K562 (cell line): ENCODE measurements at regions not wholly inside any gene's neighbourhood (a gene's known extent, or its start where the extent isn't known, plus 50 kb on each side); places are given as distances from the start of the nearest gene placed in this dataset.

Source experiments
- ATAC-seq: fragments of 200-7000 bp; cut with Tn5 transposase; 3 replicates; pipeline ENCODE4 v1.9.1; 2020; ENCODE audit warnings: moderate library complexity
- BruUV-seq: library from RNA; stranded (reverse); fragments of 400-500 nt; replicated peaks from 2 replicates; lab custom pipeline; 2021; lab: Mats Ljungman, UMichigan
- CTCF ChIA-PET: fragments of 300-600 bp; formaldehyde crosslinking; extraction: SDS; loops from one replicate; lab custom pipeline; 2021; ENCODE audit warnings: low intra/inter-chr PET ratio; lab: Yijun Ruan, JAX
- POLR2A ChIA-PET: fragments of 300-600, 350-650 bp; sonication (Branson Sonifier 250); formaldehyde crosslinking; extraction: SDS; loops from one replicate; lab custom pipeline; 2021; ENCODE audit warnings: antibody characterized with exemption, inconsistent platforms; lab: Yijun Ruan, JAX
- DNase-seq, 4 experiments: peaks; one replicate each; pipeline versions ENCODE4 v3.0.0 to v3.0.0-alpha.2; 2011 to 2018; ENCODE audit warnings: low spot score in 3 of 4, mixed read lengths in 3 of 4; ENCODE audit errors: extremely low read depth in 1 of 4
- FAIRE-seq: peaks from 2 replicates; lab custom pipeline; 2011; peaks lifted over from hg19 to GRCh38; lab: Jason Lieb, UNC
- H2AFZ ChIP-seq: 2 replicates; pipeline ENCODE4 v1.6.0; 2011; ENCODE audit warnings: low read depth, low read length, control low read depth, inconsistent platforms
- H3K27ac ChIP-seq: fragments of 200-600 bp; 3 replicates; pipeline ENCODE4 v1.8.0; 2011; ENCODE audit warnings: low read depth, mild to moderate bottlenecking, control low read depth, inconsistent platforms, low read length, moderate library complexity, mixed read lengths; ENCODE audit errors: extremely low read depth
- H3K27me3 ChIP-seq, 2 experiments: fragments of 300-600 bp in 1 of 2; 2 replicates in 1 of 2; 3 replicates in 1 of 2; pipeline versions ENCODE4 v1.6.0 to v1.8.0; 2011; ENCODE audit warnings: inconsistent platforms in 2 of 2, low read length in 2 of 2, mild to moderate bottlenecking in 1 of 2, mixed read lengths in 1 of 2, moderate library complexity in 1 of 2; ENCODE audit not compliant: control insufficient read depth in 2 of 2, insufficient read depth in 2 of 2
- H3K36me3 ChIP-seq: fragments of 300-600 bp; 3 replicates; pipeline ENCODE4 v1.8.0; 2011; ENCODE audit warnings: mild to moderate bottlenecking, low read length, inconsistent platforms; ENCODE audit not compliant: control insufficient read depth, insufficient read depth
- H3K4me1 ChIP-seq, 2 experiments: fragments of 200-600 bp in 1 of 2; replicated peaks in 1 of 2; 2 replicates in 1 of 2; 3 replicates in 1 of 2; pipeline versions ENCODE4 v1.5.1 to v1.8.0; 2011; ENCODE audit warnings: inconsistent platforms in 2 of 2, low read length in 2 of 2, mild to moderate bottlenecking in 1 of 2, mixed read lengths in 1 of 2, moderate library complexity in 1 of 2; ENCODE audit not compliant: control insufficient read depth in 2 of 2, insufficient read depth in 2 of 2
- H3K4me2 ChIP-seq: 2 replicates; pipeline ENCODE4 v1.6.1; 2011; ENCODE audit warnings: low read length, control low read depth, inconsistent platforms, mixed read lengths; ENCODE audit not compliant: insufficient read depth
- H3K4me3 ChIP-seq: fragments of 200-600 bp; sonication (generic), shearing (Covaris generic); 2 replicates; pipeline ENCODE4 v1.5.1; 2016; ENCODE audit warnings: control low read depth, inconsistent platforms
- H3K79me2 ChIP-seq: fragments of 200-600 bp; 3 replicates; pipeline ENCODE4 v1.8.0; 2011; ENCODE audit warnings: low read length, inconsistent platforms; ENCODE audit not compliant: control insufficient read depth, insufficient read depth
- H3K9ac ChIP-seq, 2 experiments: 2 replicates each; pipeline versions ENCODE4 v1.6.0 to v1.6.1; 2011; ENCODE audit warnings: low read depth in 2 of 2, low read length in 2 of 2, control low read depth in 1 of 2, inconsistent platforms in 1 of 2, mild to moderate bottlenecking in 1 of 2, mixed read lengths in 1 of 2; ENCODE audit not compliant: insufficient read depth in 1 of 2
- H3K9me1 ChIP-seq: one replicate; pipeline ENCODE4 v1.6.0; 2011; ENCODE audit warnings: inconsistent platforms, mild to moderate bottlenecking, low read length, moderate library complexity; ENCODE audit not compliant: control insufficient read depth, insufficient read depth
- H3K9me3 ChIP-seq: replicated peaks from 2 replicates; pipeline ENCODE4 v1.5.1; 2011; ENCODE audit warnings: low read depth, low read length, inconsistent platforms; ENCODE audit not compliant: control insufficient read depth, insufficient read depth
- H4K20me1 ChIP-seq: replicated peaks from 2 replicates; pipeline ENCODE4 v1.6.1; 2011; ENCODE audit warnings: low read length, inconsistent platforms, mixed read lengths; ENCODE audit not compliant: control insufficient read depth, insufficient read depth
- DDX20 ChIP-seq: fragments of 450-650 bp; IDR thresholded peaks from 2 replicates; pipeline ENCODE4 v1.6.1; 2016; ENCODE audit warnings: missing genetic modification characterization, low read depth, mild to moderate bottlenecking, missing compliant biosample characterization, moderate library complexity
- EP400 ChIP-seq: fragments of 450-650 bp; IDR thresholded peaks from 2 replicates; pipeline ENCODE4 v1.6.1; 2017; ENCODE audit warnings: antibody characterized with exemption, mild to moderate bottlenecking, moderate library complexity
- FOXK2 ChIP-seq, 2 experiments: fragments of 450-650 bp; IDR thresholded peaks in 1 of 2; conservative IDR thresholded peaks in 1 of 2; 2 replicates each; pipeline ENCODE4 v1.6.1; 2016; ENCODE audit warnings: low read depth in 2 of 2, mild to moderate bottlenecking in 1 of 2
- SUPT5H ChIP-seq: fragments of 450-650 bp; IDR thresholded peaks from 2 replicates; pipeline ENCODE4 v1.6.1; 2016
- TCFL5 ChIP-seq: fragments of 250-450 bp; sonication (Bioruptor Pico); conservative IDR thresholded peaks from 2 replicates; pipeline ENCODE4 v1.6.1; 2021; ENCODE audit warnings: mild to moderate bottlenecking, moderate library complexity, matching md5 sums
- ZC3H11A ChIP-seq: IDR thresholded peaks from 2 replicates; pipeline ENCODE4 v1.6.1; 2012; ENCODE audit warnings: low read depth, low read length, improper control_type of control experiment
- ZKSCAN1 ChIP-seq: fragments of 150-350 bp; IDR thresholded peaks from 2 replicates; pipeline ENCODE4 v1.6.1; 2016; ENCODE audit warnings: low read depth, low read length
- ZNF324 ChIP-seq: fragments of 250-450 bp; sonication (Bioruptor Pico); IDR thresholded peaks from 2 replicates; pipeline ENCODE4 v1.4.0; 2020; ENCODE audit warnings: mild to moderate bottlenecking
- whole genome bisulfite sequencing: fragments of 100-300 bp; shearing (Covaris generic); methylation state at CpG from one replicate; pipeline ENCODE4 v1.1.6; 2016; ENCODE audit warnings: low coverage, mixed read lengths; ENCODE audit not compliant: insufficient coverage; ENCODE audit errors: missing lambda C conversion rate; 5-methylcytosine and 5-hydroxymethylcytosine counted together
- in situ Hi-C: fragments of 300-500 bp; cut with MboI; formaldehyde crosslinking; loops from 4 replicates; pipeline ENCODE4 v1.15.0; 2018; ENCODE audit warnings: inconsistent platforms, mixed read lengths
- intact Hi-C: fragments of 100-400 bp; cut with micrococcal nuclease; formaldehyde crosslinking; loops from 2 replicates; pipeline ENCODE4 v1.14.2; 2022
- TF ChIP-seq, protein P1 (sequence below): IDR thresholded peaks from 2 replicates; pipeline ENCODE4 v1.6.1; 2012; ENCODE audit warnings: low read depth, low read length, improper control_type of control experiment, borderline replicate concordance
- TF ChIP-seq, protein P2 (sequence below): fragments of 450-650 bp; IDR thresholded peaks from 2 replicates; pipeline ENCODE4 v1.6.1; 2016; ENCODE audit warnings: antibody characterized with exemption
- TF ChIP-seq, protein P3 (sequence below): fragments of 450-650 bp; IDR thresholded peaks from 2 replicates; pipeline ENCODE4 v1.7.1; 2018; ENCODE audit warnings: mild to moderate bottlenecking, low read depth; ENCODE audit not compliant: partially characterized antibody

DNA sequence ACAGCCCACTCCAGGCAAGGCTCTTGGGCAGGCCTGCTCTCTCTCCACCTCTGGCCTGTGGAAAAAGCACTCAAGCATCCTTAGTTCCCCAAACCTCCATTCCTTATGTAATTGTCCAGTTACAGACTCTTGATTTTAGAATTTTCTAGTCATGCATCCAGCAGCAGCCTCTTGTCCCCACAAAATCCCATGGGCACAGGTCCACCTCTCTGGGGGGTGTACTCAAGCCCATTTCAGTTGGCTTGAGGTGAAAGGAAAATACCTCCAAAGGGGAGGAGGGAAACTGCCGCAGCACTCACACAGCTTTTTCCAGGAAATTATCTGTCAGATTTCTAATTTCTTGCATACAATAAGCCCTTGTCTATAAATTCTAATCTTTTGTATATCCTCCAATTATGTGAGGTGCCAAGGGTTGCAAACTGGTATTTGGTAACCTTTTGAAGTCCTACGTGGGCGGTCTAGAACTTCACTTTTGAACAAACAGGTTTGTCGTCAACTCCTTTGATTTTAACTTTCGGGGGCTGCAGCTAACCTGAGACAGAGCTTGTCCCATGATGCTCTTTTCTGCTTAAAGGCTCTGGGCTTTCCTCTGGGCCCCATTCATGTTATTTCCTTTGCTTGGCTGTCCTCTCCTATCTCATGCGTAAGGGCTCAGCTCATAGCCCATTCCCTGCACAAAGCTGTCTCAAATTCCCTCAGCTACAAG lies 104.7 kb upstream of the CEP85L start:
- intact Hi-C loops (no loop called here), in situ Hi-C loops (no loop called here)
- H3K36me3 ChIP-seq = no peaks in the 10 kb centered on the region
- BruUV-seq = no TSS peak
- POLR2A ChIA-PET = interaction anchor here (1.2 kb wide), 1 partner anchor 10 kb away, joined by 3 read pairs; no protein-coding TSS in a partner anchor
- no peak overlapping the region for H2AFZ ChIP-seq
- H3K4me1 ChIP-seq = no peaks in the 10 kb centered on the region
- H3K27me3 ChIP-seq = peaks cover 0 to 2% of the 10 kb centered on the region in 2 experiments; a peak in 1 of 5 replicates
- no peak overlapping the region for H3K27ac ChIP-seq
- WGBS = 20% methylated on average over 6 of the region's 6 CpGs
- H3K9ac ChIP-seq = no peak overlapping the region
- CTCF ChIA-PET = no interaction called here
- H3K9me1 ChIP-seq = no peaks in the 10 kb centered on the region
- FAIRE-seq (no peak), DNase-seq (no peak), ATAC-seq (no peak)
- no peak overlapping the region for H3K4me2 ChIP-seq
- H3K79me2 ChIP-seq = no peaks in the 10 kb centered on the region
- H4K20me1 ChIP-seq = no peaks in the 10 kb centered on the region
- no peak overlapping the region for H3K4me3 ChIP-seq
- no peaks in the 10 kb centered on the region for H3K9me3 ChIP-seq
- TF ChIP-seq SUPT5H (no peak), TCFL5 (CRISPR knock-in tag) (no peak), ZC3H11A (no peak), ZNF324 (CRISPR knock-in tag) (no peak), EP400 (no peak), ZKSCAN1 (no peak), FOXK2 (conservative IDR thresholded peaks at IDR 0.05 in 1 of 2, IDR thresholded peaks at IDR 0.05 in 1 of 2; ENCODE audit: low read depth in 2 of 2) (no peak), DDX20 (tag) (no peak)
- TF ChIP-seq, protein P1, sequence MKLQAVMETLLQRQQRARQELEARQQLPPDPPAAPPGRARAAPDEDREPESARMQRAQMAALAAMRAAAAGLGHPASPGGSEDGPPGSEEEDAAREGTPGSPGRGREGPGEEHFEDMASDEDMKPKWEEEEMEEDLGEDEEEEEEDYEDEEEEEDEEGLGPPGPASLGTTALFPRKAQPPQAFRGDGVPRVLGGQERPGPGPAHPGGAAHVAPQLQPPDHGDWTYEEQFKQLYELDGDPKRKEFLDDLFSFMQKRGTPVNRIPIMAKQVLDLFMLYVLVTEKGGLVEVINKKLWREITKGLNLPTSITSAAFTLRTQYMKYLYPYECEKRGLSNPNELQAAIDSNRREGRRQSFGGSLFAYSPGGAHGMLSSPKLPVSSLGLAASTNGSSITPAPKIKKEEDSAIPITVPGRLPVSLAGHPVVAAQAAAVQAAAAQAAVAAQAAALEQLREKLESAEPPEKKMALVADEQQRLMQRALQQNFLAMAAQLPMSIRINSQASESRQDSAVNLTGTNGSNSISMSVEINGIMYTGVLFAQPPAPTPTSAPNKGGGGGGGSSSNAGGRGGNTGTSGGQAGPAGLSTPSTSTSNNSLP = no peak
- TF ChIP-seq, protein P2, sequence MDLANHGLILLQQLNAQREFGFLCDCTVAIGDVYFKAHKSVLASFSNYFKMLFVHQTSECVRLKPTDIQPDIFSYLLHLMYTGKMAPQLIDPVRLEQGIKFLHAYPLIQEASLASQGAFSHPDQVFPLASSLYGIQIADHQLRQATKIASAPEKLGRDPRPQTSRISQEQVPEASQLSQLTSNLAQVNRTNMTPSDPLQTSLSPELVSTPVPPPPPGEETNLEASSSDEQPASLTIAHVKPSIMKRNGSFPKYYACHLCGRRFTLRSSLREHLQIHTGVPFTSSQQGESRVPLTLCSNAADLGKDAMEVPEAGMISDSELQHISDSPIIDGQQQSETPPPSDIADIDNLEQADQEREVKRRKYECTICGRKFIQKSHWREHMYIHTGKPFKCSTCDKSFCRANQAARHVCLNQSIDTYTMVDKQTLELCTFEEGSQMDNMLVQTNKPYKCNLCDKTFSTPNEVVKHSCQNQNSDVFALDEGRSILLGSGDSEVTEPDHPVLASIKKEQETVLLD = no peak
- TF ChIP-seq, protein P3, sequence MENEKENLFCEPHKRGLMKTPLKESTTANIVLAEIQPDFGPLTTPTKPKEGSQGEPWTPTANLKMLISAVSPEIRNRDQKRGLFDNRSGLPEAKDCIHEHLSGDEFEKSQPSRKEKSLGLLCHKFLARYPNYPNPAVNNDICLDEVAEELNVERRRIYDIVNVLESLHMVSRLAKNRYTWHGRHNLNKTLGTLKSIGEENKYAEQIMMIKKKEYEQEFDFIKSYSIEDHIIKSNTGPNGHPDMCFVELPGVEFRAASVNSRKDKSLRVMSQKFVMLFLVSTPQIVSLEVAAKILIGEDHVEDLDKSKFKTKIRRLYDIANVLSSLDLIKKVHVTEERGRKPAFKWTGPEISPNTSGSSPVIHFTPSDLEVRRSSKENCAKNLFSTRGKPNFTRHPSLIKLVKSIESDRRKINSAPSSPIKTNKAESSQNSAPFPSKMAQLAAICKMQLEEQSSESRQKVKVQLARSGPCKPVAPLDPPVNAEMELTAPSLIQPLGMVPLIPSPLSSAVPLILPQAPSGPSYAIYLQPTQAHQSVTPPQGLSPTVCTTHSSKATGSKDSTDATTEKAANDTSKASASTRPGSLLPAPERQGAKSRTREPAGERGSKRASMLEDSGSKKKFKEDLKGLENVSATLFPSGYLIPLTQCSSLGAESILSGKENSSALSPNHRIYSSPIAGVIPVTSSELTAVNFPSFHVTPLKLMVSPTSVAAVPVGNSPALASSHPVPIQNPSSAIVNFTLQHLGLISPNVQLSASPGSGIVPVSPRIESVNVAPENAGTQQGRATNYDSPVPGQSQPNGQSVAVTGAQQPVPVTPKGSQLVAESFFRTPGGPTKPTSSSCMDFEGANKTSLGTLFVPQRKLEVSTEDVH = no peak
